Anterior cingulate cortex (tissue), 58 donors: ENCODE measurements at regions not wholly inside any gene's neighbourhood (a gene's known extent, or its start where the extent isn't known, plus 50 kb on each side); places are given as distances from the start of the nearest gene placed in this dataset.

Experiments used
- DNase-seq, 58 donors: peaks; one replicate each; lab custom pipeline; 2025; lab: John Stamatoyannopoulos, UW

DNA sequence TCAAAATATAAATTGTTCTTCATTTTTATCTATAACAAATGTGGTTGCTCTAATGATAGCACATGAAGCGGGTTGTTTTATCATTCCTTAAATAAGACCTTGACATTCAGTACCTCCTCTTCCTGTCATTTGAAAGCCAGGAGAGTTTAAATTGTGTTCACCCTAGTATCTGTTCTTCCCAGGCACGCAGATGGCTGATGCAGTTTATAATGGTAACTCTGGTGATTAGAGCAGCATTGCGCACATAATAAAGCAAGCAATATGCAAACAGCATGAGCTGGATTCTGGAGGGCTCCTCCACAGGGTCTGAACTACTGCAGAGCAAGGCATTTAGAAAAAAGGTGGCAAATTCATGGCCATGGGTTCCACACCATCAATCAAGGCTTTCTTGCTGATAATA lies 307.8 kb downstream of the ENC1 start:
- no peak for DNase-seq

DNA sequence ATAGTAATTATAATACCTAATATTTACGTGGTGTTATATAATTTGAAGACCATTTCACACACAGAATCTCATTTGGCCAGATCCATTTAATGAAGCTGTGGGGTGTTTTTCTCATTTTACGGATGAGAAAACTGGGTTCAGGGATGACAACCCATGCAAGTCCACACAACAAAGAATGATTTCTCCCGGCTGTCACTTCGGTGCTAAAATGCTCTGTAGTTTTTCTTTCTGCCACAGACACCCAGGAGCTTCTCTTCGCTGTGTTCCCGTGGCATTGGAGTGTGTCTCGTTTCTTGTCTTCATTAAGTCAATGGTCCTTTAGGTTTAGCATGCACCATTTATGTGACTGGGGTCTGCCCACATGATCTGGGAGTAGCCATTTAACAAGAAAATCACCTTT lies 308.5 kb downstream of the ENC1 start:
- DNase-seq, result no peak

DNA sequence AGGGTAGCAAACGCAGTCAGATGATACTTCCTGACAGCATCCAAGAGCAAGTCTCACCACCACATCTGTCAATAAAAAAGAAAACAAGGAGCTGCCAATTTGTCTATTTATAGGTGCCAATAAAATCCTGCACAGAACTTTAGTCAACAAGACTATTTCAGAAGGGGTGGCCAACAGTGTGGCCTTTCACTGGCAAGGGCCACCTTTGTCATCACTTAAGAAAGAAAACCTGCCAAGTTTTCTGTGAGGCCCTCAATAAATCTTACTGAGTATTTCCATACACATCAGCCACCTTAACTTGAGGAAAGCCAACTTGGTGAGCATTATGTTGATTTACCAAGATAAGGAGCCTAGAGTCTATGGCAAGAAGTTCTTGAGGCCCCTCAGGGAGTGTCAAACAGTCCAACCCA lies 312.3 kb downstream of the ENC1 start:
- DNase-seq, result no peak

DNA sequence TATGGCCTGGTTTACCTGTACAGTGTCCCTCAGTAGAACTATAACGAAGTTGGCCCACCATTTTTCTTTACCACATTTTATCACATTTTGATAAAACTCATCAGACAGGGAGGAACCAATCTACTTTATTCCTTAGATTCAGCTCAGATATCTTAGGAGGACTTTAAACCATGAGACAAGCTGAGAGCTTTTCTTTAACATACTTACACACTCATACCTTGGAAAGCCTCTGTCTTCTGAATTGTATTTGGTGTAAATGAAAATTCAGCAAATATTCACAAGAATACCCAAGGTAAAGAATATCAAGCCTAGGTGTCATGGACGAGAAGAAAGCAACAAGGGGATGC lies 313.2 kb downstream of the ENC1 start:
- no peak for DNase-seq

DNA sequence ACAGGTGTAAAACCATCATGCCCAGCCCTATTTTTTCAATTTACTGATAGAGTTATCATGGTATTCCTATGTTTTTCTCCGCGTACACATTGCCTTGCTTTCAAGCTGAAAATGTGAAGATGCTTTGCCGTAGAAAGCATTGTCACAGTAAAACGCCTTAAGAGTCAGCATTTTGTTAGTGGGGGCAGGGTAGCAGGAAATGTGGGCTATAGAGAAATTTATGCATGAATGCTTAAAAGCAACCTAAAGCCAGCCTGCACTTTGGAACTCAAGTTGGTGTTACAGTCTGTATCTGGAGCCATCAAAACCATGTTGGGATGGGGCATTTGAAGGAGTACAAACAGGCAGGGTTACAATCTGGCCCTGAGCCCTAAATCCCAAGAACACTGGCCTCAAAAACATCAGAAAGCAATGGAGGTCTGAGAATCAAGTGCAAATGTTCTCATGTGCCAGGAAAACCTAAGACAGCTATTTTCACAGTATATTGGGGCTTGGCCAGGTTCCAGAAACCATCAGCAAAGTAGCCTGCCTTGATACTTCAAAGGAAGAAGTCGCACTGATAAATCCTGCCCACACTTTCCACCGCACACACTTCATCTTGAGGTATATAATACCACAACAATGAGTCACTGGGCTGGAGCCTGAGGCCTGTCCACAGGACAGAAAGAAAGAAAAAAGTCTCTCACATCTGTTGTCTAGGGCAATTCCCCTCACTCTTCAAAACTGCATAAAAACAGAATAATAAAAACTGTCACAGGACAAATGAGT lies 313.8 kb downstream of the ENC1 start:
- peak in 1 of 58 donors; percentile 13 for DNase-seq

DNA sequence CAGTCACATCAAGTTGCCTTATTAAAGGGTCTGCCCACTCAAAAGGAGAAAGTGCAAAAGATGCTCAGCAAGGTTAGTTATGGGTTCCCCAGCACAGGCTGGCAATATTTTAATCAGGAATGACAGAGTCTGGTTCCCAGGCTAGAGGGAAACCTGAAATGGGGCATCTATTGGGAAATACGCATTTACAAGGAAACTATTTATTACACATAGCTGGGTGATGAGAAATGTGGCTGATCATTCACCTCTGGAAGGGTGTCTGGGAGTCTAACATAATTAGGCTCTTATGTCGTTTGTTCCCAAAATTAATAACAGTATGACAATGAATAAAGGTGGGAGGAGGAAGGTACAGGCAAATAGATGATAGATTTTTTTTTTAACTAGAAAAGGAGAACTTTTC lies 314.7 kb downstream of the ENC1 start:
- no peak for DNase-seq

DNA sequence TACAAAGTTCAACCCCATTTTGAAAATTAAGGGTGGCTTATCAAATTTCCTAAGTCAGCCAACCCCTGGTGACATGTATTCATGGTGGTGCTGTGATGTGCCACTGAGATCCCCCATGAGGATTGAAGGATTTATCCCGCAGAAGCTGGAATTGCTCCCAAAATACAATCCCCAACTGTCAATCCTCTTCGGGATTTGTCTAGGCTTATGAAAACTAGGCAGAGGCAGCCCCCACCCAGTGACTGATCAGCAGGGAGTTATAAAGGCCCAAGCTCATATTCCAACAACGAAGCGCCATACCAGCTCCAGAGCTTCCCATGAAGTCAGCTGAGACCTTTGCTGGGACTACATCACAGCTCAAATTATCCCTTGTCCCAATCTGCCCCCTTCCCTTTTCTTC lies 316.0 kb downstream of the ENC1 start:
- DNase-seq, result no peak

DNA sequence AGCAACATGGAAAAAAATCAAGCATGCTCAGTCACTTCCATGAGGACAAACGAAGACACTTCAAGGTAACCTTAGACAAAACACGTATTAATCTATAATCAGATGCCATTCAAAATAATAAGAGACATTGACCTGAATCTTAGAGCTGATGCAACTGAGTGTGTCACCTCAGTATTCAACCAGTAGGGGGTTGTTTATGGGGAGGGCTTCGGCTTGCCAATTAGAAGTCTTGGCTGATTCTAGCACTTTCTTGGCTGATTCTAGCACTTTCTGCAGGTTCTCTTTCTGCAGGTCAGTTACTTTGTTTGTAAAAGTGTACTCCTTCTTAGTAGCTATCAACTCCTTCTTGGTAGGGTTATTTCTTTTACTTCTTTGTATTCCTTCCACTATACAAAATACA lies 317.6 kb downstream of the ENC1 start:
- DNase-seq, result no peak

DNA sequence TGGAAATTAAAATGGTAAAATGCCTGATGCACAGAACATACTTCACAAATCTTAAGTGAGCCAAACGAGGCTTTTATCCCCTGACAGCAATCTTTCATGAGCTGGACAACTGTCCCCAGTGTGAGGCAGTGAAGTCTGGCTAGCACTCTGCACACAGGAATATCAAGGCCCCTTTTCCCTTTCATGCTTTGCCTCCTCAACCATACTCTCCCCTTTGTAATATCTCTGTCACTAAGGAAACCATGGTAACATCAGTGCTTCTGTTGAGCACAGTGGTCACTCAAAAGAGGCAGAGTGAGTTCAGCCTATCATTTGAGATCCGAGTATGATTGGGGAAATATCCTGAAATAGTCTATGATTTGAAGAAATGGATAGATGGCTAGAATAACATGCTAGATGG lies 318.3 kb downstream of the ENC1 start:
- DNase-seq, result no peak

DNA sequence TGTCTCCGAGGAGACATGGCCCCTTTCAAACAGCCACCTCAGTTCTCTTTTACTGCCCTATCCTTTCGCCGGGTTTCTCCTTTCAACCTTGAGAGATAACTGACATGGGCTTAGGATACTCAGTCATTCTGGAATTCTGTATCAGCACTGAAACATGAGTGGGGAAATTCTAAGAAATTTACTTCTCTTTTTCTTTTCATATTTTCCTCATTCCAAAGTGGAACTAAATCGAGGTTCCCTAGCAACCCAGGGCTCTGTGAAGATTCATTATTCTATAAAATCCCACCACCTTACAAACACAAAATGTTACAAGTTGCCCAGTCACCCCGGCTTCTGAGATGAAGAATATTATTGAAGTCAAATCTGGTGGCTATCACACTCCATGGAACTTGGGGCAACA lies 319.2 kb downstream of the ENC1 start:
- no peak for DNase-seq

DNA sequence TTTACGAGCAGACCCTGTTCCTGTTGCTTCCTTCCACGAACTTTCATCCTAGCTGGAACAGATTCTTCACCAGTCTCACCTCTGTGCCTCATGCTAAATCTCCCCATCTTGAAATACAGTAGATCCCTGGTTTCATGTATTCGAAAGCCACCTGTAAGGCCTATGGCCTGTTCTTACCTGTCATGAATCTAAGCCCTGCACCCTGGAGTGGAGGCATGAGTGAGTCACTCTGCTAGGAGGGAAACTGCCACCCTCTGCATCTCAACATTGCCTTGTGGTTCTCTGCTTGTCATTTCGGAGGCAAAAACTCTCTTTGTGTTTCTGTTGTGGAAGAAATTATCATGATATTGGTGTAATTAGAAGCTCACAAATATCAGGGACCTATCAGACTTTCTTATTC lies 320.0 kb downstream of the ENC1 start:
- no peak for DNase-seq

DNA sequence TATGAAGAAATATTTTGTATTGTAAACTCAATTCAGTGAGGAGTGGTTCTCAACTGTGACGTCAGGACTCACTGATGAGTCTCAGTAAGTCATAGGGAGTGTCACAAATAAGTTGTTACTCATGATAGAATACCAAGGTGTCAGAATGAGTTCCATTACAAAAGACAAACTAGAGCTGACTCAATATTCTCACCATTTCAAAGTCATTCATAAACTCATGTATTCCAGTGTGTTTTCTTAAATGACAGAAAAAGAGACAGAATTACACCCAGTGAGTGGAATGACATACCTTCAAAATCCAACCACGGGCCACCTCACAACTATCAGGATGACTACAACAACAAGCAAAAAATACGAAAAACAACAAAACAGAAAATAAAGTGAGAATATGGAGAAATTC lies 321.5 kb downstream of the ENC1 start:
- DNase-seq, result no peak

DNA sequence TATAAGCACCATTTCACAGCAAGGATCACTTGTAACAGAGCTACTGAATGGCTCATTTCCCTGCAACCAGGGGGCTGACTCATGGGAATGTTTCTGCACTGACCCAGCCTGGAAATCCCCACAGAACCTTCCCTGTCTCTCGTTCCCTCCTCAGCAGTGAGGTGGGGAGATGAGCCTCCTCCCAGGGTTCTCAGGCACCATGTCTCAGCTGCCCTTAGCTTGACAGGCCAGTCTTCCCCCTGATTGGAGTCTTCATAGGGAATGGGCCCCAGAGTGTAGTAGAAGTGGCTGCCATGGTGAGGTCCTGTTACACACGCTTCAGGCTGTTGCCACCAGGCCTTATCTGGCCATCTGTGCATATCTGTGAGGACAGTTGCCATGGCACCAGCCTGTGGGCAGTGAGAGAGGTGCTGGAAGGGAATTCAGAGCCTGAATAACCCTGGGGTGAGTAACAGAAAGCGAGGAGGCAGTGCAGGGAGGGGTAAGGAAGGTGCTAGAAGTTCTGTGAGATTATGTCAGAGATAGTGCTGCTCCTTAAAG lies 324.4 kb downstream of the ENC1 start:
- DNase-seq, result peak in 6 of 58 donors; percentile 2 to 12 (median 7)

DNA sequence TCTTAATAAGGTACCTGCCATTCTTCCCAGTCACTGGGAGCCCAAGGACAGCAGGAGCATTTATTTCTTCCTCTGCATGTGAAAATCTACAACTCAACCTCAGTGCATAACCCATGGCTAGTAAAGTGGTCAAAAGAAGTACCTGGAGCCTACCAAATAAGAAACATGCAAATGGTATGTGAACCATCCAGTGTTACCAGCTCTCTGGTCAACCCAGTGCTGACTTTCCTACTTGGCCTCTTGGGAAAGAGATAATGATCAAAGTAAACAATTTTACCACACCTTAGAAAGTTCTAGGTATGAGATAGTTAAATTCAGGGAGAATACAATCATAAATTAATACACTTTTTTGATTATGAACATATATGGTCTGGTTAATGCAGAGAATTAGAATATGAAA lies 325.6 kb downstream of the ENC1 start:
- no peak for DNase-seq

DNA sequence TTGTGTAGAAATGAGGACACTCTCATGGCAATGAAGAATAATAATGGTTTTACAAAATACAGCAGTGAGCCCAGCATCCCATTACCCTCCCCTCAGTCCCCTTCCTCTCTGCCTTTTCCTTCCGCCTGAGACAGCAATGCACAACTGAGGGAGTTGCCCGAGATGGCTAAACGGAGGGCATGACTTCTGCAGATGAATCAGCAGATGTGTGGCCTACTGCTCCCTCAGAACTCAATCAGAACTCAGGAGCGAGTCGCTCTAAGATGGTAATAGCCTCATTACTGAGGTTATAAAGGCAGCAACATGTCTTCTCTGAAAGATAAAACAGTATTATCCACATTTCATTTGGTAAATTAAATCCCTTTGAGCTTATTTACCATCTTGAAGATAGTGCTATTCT lies 326.6 kb downstream of the ENC1 start:
- no peak for DNase-seq

DNA sequence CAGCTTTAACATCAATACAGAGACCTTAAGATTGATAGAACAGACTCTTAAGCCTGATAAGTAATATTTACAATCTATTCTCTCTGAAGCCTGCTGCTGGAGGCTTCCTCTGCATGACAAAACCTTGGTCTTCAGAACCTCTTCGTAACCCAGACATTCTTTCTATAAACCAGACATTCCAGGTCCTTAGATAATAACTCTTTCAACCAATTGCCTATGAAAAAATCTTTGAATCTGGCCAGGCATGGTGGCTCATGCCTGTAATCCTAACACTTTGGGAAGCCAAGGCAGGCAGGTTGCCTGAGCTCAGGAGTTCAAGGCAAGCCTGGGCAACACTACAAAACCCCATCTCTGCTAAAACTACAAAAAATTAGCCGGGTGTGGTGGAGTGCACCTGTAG lies 327.8 kb downstream of the ENC1 start:
- no peak for DNase-seq

DNA sequence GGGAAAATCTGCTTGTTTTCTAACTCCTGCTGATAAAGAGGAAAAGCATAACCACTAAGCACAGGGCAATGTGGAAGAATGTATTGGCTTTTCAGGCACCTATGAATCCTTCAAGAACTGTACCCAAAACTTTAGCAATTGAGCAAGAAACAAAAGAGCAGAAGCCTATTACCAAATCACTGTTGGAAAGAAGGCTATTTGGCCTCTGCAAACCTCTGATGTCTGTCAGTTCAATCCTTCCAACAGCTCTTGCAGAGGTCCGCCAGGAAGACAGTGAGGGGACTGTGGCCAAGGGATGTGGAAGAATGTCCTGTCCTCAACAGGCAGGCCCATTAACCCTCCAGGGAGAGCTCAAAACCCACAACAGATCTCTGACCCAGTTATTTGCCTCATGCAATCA lies 328.6 kb downstream of the ENC1 start:
- no peak for DNase-seq

DNA sequence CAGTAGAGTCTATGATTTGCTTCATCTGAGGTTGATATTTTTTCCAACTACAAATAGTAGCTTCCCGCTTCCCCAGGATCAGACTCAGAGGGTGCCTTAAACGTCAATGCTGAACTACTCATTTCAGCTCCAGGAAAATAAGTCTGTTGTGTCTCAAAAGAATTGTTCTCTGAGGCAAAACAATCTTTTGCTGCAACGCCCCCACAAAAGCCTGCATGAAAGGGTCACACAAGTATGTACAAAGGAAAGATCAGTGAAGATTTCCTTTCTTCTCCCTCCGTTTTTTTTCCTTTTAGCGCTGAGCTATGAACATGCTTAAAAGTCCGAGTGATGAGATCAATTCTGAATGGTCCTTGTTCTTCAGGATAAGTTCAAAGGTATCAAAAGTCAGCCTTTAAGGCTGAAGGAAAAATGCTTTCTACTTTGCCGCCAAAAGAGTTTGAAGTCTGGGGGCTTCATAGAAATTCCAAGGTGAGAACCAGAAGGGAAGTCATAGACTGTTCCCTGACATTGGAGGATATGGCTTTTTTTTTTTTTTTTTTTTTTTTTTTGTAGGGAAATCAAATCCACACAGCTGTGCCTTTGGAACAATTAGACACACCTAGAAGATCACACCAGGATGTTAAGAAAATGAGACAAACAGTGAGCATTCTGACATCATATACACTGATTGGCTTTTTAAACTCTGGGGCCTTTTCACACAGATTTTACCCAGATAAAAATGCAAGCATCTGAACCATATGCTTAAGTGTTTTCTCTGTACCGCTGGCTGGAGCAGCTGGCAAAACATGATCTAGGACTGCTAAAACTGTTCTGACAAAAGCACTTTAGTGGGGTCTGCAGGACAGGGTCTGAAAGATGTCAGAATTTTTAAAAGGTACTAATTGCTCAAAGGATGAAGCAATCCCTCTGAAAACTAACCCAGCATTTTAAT lies 329.3 kb downstream of the ENC1 start:
- no peak for DNase-seq

DNA sequence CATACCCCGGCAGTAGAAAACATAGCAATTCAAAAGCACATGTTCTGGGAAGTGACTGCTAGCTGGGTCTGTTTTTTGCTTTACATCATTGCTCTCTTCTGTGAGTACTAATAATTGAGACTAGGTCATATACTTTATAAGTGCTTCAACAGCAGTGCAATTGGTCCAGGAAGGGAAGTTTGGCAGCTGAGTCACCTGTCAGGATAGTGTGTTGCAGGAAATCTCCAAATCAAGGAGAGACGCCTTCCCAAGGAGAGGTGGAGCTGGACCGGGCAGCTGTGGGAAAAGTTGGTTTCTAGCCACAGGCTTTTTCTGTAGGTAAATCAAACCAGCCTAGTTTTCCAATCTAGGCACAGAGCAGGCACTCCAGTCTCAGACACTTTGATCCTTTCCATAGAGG lies 330.1 kb downstream of the ENC1 start:
- DNase-seq, result no peak

DNA sequence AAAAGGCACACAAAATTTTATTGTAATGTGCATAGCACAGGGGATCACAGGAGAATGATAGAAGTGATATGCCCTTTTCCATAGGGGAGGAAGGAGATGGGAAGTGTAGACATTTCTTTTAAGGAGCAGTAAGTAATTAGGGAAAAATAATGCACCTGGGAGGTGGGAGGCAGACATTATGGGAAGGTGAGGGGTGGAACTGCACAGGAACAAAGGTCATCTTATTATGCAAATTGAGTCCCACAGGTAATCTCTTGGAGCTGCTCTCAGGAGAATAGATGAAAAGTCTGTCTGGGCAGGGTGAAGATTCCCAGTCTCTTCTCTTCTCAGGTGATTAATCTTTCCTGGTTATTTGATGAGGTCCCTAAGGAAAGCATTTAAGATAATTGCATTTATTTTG lies 331.5 kb downstream of the ENC1 start:
- DNase-seq, result no peak

DNA sequence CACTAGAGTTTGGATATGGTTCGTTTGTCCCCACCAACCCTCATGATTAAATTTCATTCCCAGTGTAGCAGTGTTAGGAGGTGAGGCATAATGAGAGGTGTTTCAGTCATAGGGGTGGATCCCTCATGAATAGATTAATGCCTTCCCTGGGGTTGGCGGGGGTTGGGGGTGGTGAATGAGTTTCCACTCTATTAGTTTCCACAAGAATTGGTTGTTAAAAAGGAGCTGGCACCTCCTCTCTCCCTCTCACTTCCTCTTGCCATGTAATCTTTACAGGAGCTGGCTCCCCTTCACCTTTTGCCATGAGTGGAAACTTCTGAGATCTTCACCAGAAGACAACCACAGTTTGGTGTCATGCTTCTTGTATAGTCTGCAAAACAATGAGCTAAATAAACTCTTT lies 333.7 kb downstream of the ENC1 start:
- no peak for DNase-seq

DNA sequence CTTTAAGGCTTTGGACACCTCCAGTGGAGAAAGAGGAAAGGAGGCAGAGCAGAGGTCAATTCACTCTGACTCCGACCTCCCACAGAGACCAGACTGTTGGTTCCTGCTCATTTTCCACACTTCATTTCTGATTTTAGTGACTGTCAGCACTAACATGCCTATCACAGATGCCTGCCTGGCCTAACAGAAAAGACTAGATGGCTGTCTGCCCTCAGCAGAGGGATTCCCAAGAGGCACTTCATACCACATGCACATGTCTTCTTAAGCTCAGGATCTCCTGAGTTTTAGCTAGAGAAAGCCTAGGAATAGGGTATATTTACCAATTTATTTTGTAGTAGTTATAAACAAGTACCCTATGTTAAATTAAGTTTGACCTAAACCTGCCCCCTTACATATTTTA lies 336.0 kb downstream of the ENC1 start:
- no peak for DNase-seq
